ENCODE measurements at regions not wholly inside any gene's neighbourhood (a gene's known extent, or its start where the extent isn't known, plus 50 kb on each side); places are given as distances from the start of the nearest gene placed in this dataset.

GRCh38 chr5:25863811-25864210, 1174.6 kb downstream of the CDH9 start:
- DNase-seq (ENCODE audit: low read depth): no peak
- no peak overlapping the region for H3K4me3 ChIP-seq (ENCODE audit: low read depth, low read length)
- TF ChIP-seq CTCF (conservative IDR thresholded peaks at IDR 0.05; ENCODE audit: low read depth, low read length): no peak

GRCh38 chr5:25862276-25862675, 1176.1 kb downstream of the CDH9 start:
- no peak for TF ChIP-seq CTCF (conservative IDR thresholded peaks at IDR 0.05; ENCODE audit: low read depth, low read length)
- no peak overlapping the region for H3K4me3 ChIP-seq (ENCODE audit: low read depth, low read length)
- no peak for DNase-seq (ENCODE audit: low read depth)

GRCh38 chr5:25858019-25858418, 1180.4 kb downstream of the CDH9 start:
- TF ChIP-seq CTCF (conservative IDR thresholded peaks at IDR 0.05; ENCODE audit: low read depth, low read length): no peak
- no peak for DNase-seq (ENCODE audit: low read depth)
- H3K4me3 ChIP-seq (ENCODE audit: low read depth, low read length): no peak overlapping the region

GRCh38 chr5:25851301-25851700, 1187.1 kb downstream of the CDH9 start:
- DNase-seq (ENCODE audit: low read depth): no peak
- H3K4me3 ChIP-seq (ENCODE audit: low read depth, low read length): no peak overlapping the region
- TF ChIP-seq CTCF (conservative IDR thresholded peaks at IDR 0.05; ENCODE audit: low read depth, low read length): no peak

GRCh38 chr5:25850581-25850980, 1187.8 kb downstream of the CDH9 start:
- no peak overlapping the region for H3K4me3 ChIP-seq (ENCODE audit: low read depth, low read length)
- DNase-seq (ENCODE audit: low read depth): no peak
- TF ChIP-seq CTCF (conservative IDR thresholded peaks at IDR 0.05; ENCODE audit: low read depth, low read length): no peak

- H3K4me3 ChIP-seq (ENCODE audit: low read depth, low read length): no peak overlapping the region
- TF ChIP-seq CTCF (conservative IDR thresholded peaks at IDR 0.05; ENCODE audit: low read depth, low read length): no peak
- DNase-seq (ENCODE audit: low read depth): no peak
These were observed 1189.1 kb downstream of the CDH9 start for GRCh38 chr5:25849270-25849669.

- H3K4me3 ChIP-seq (ENCODE audit: low read depth, low read length): no peak overlapping the region
- DNase-seq (ENCODE audit: low read depth): no peak
- TF ChIP-seq CTCF (conservative IDR thresholded peaks at IDR 0.05; ENCODE audit: low read depth, low read length): no peak
These were observed 1178.6 kb upstream of the CDH10 start for GRCh38 chr5:25823330-25823873.
